HepG2 (cell line): ENCODE measurements at regions not wholly inside any gene's neighbourhood (a gene's known extent, or its start where the extent isn't known, plus 50 kb on each side); places are given as distances from the start of the nearest gene placed in this dataset.

ENCODE experiments used
- ATAC-seq: fragments of 200-7000 bp; cut with Tn5 transposase; 3 replicates; pipeline ENCODE4 v1.9.1; 2020; ENCODE audit warnings: mild to moderate bottlenecking, moderate library complexity
- BruUV-seq: library from RNA; stranded (reverse); fragments of 400-500 nt; replicated peaks from 2 replicates; lab custom pipeline; 2021; lab: Mats Ljungman, UMichigan
- CTCF ChIA-PET: fragments of 300-600 bp; formaldehyde crosslinking; extraction: SDS; loops from one replicate; lab custom pipeline; 2021; ENCODE audit warnings: low total read pairs, inconsistent platforms, low intra/inter-chr PET ratio; lab: Yijun Ruan, JAX
- POLR2A ChIA-PET: fragments of 350-600 bp; sonication (Branson Sonifier 250); formaldehyde crosslinking; loops from one replicate; lab custom pipeline; 2020; ENCODE audit warnings: antibody characterized with exemption, inconsistent platforms; lab: Yijun Ruan, JAX
- DNase-seq: peaks from one replicate; pipeline ENCODE4 v3.0.0-alpha.2; 2015; ENCODE audit warnings: low spot score
- FAIRE-seq: peaks from 3 replicates; lab custom pipeline; 2011; peaks lifted over from hg19 to GRCh38; lab: Jason Lieb, UNC
- H2AFZ ChIP-seq: one replicate; pipeline ENCODE4 v1.6.1; 2011; ENCODE audit warnings: low read length, inconsistent platforms
- H3K27ac ChIP-seq: fragments of 300-600 bp; 3 replicates; pipeline ENCODE4 v1.8.0; 2011; ENCODE audit warnings: mixed run types, mild to moderate bottlenecking, mixed read lengths, low read length, inconsistent platforms; ENCODE audit not compliant: insufficient read depth; ENCODE audit errors: extremely low read length
- H3K27me3 ChIP-seq, 2 experiments: fragments of 200-600 bp in 1 of 2; 2 replicates in 1 of 2; 3 replicates in 1 of 2; pipeline versions ENCODE4 v1.6.0 to v1.8.0; 2011; ENCODE audit warnings: low read length in 2 of 2, mild to moderate bottlenecking in 2 of 2, moderate library complexity in 2 of 2, inconsistent platforms in 1 of 2; ENCODE audit not compliant: insufficient read depth in 2 of 2, control insufficient read depth in 1 of 2
- H3K36me3 ChIP-seq, 2 experiments: fragments of 200-600 bp in 1 of 2; replicated peaks in 1 of 2; 2 replicates in 1 of 2; 3 replicates in 1 of 2; pipeline versions ENCODE4 v1.5.1 to v1.8.0; 2011; ENCODE audit warnings: low read length in 2 of 2, inconsistent platforms in 1 of 2; ENCODE audit not compliant: insufficient read depth in 2 of 2, control insufficient read depth in 1 of 2
- H3K4me1 ChIP-seq: 2 replicates; pipeline ENCODE4 v1.5.1; 2012; ENCODE audit warnings: low read length, inconsistent platforms; ENCODE audit not compliant: insufficient read depth
- H3K4me2 ChIP-seq: 2 replicates; pipeline ENCODE4 v1.6.0; 2011; ENCODE audit warnings: low read depth, low read length, inconsistent platforms
- H3K4me3 ChIP-seq, 3 experiments: fragments of 200-600 bp in 1 of 3; sonication (generic), shearing (Covaris generic) in 1 of 3; replicated peaks in 1 of 3; 2 replicates each; pipeline ENCODE4 v1.5.1; 2011 to 2016; ENCODE audit warnings: low read length in 3 of 3, inconsistent platforms in 2 of 3, low read depth in 2 of 3, mild to moderate bottlenecking in 2 of 3, control low read depth in 1 of 3, mixed read lengths in 1 of 3; ENCODE audit not compliant: insufficient read depth in 1 of 3
- H3K79me2 ChIP-seq: one replicate; pipeline ENCODE4 v1.6.1; 2011; ENCODE audit warnings: low read length, inconsistent platforms; ENCODE audit not compliant: insufficient read depth
- H3K9ac ChIP-seq: 2 replicates; pipeline ENCODE4 v1.6.0; 2011; ENCODE audit warnings: mild to moderate bottlenecking, low read depth, low read length, inconsistent platforms; ENCODE audit not compliant: insufficient read depth
- H3K9me3 ChIP-seq: 2 replicates; pipeline ENCODE4 v1.5.1; 2012; ENCODE audit warnings: mild to moderate bottlenecking, low read length
- H4K20me1 ChIP-seq: 2 replicates; pipeline ENCODE4 v1.6.0; 2011; ENCODE audit warnings: inconsistent platforms, mild to moderate bottlenecking, low read length, moderate library complexity; ENCODE audit not compliant: insufficient read depth
- ARNT2 ChIP-seq: sonication (generic); formaldehyde crosslinking; IDR thresholded peaks from 2 replicates; pipeline ENCODE4 v1.8.0; 2022; ENCODE audit warnings: mild to moderate bottlenecking, low read depth, missing genetic modification reagents, moderate library complexity
- CBX1 ChIP-seq: IDR thresholded peaks from one replicate; pipeline ENCODE4 v1.6.1; 2016; ENCODE audit warnings: antibody characterized with exemption, low read depth
- CCAR2 ChIP-seq: fragments of 200-400 bp; formaldehyde crosslinking; optimal IDR thresholded peaks from 2 replicates; pipeline ENCODE3; 2018; ENCODE audit warnings: low read depth, mild to moderate bottlenecking, low read length, moderate library complexity
- CREM ChIP-seq, 2 experiments: sonication (generic) in 1 of 2; formaldehyde crosslinking in 1 of 2; IDR thresholded peaks; 2 replicates each; pipeline versions ENCODE4 v1.4.0 to v1.6.1; 2016 to 2020; ENCODE audit warnings: antibody characterized with exemption in 1 of 2, mild to moderate bottlenecking in 1 of 2, missing genetic modification reagents in 1 of 2
- HNRNPH1 ChIP-seq: fragments of 200-400 bp; formaldehyde crosslinking; optimal IDR thresholded peaks from 2 replicates; pipeline ENCODE3; 2017; ENCODE audit warnings: mild to moderate bottlenecking, low read depth, low read length
- JARID2 ChIP-seq: sonication (generic); formaldehyde crosslinking; IDR thresholded peaks from 2 replicates; pipeline ENCODE4 v1.8.1; 2023; ENCODE audit warnings: missing genetic modification reagents, inconsistent platforms; ENCODE audit not compliant: insufficient replicate concordance
- LCORL ChIP-seq, 2 experiments: fragments of 450-650 bp in 1 of 2; sonication (generic) in 1 of 2; formaldehyde crosslinking in 1 of 2; IDR thresholded peaks; 2 replicates each; pipeline versions ENCODE4 v1.5.0 to v1.6.1; 2017 to 2020; ENCODE audit warnings: antibody characterized with exemption in 1 of 2, missing genetic modification reagents in 1 of 2
- MED1 ChIP-seq: sonication (generic); formaldehyde crosslinking; IDR thresholded peaks from 2 replicates; pipeline ENCODE4 v1.4.0; 2020; ENCODE audit warnings: missing genetic modification reagents
- REPIN1 ChIP-seq: sonication (generic); formaldehyde crosslinking; IDR thresholded peaks from 2 replicates; pipeline ENCODE4 v1.8.0; 2022; ENCODE audit warnings: missing genetic modification reagents, low read depth, mild to moderate bottlenecking, borderline replicate concordance
- SP2 ChIP-seq: sonication (generic); formaldehyde crosslinking; IDR thresholded peaks from 2 replicates; pipeline ENCODE4 v1.5.1; 2020; ENCODE audit warnings: mild to moderate bottlenecking, missing genetic modification reagents
- SSRP1 ChIP-seq: IDR thresholded peaks from 2 replicates; pipeline ENCODE4 v1.6.1; 2016; ENCODE audit warnings: control low read depth
- ZBTB38 ChIP-seq: sonication (generic); formaldehyde crosslinking; IDR thresholded peaks from 2 replicates; pipeline ENCODE4 v1.5.1; 2020; ENCODE audit warnings: mild to moderate bottlenecking, missing genetic modification reagents
- ZNF282 ChIP-seq: fragments of 450-650 bp; IDR thresholded peaks from 2 replicates; pipeline ENCODE4 v1.6.1; 2018; ENCODE audit not compliant: partially characterized antibody
- ZNF724P ChIP-seq: sonication (generic); formaldehyde crosslinking; IDR thresholded peaks from 2 replicates; pipeline ENCODE4 v1.8.0; 2022; ENCODE audit warnings: missing genetic modification reagents, borderline replicate concordance
- whole genome bisulfite sequencing: methylation state at CpG from one replicate; pipeline ENCODE4 v1.1.6; 2017; ENCODE audit warnings: low lambda C conversion rate; 5-methylcytosine and 5-hydroxymethylcytosine counted together
- in situ Hi-C: cut with HindIII; loops from 2 replicates; pipeline ENCODE4 v1.10.0; 2017; ENCODE audit warnings: low pct_unique_long_range_greater_than_20kb; ENCODE audit not compliant: extremely low pct_ligation_motif_present
- intact Hi-C: fragments of 100-400 bp; cut with micrococcal nuclease; formaldehyde crosslinking; loops from one replicate; pipeline ENCODE4 v1.10.0; 2022; ENCODE audit not compliant: unreplicated experiment
- TF ChIP-seq, protein P1 (sequence below): IDR thresholded peaks from 2 replicates; pipeline ENCODE4 v1.6.1; 2016; ENCODE audit warnings: low read depth, missing genetic modification reagents, missing compliant biosample characterization
- TF ChIP-seq, protein P2 (sequence below): sonication (generic); formaldehyde crosslinking; IDR thresholded peaks from 2 replicates; pipeline ENCODE4 v1.5.1; 2020; ENCODE audit warnings: missing genetic modification reagents, mild to moderate bottlenecking, borderline replicate concordance
- TF ChIP-seq, protein P3 (sequence below): sonication (generic); formaldehyde crosslinking; IDR thresholded peaks from 2 replicates; pipeline ENCODE4 v1.5.1; 2020; ENCODE audit warnings: missing genetic modification reagents, mild to moderate bottlenecking, borderline replicate concordance

DNA sequence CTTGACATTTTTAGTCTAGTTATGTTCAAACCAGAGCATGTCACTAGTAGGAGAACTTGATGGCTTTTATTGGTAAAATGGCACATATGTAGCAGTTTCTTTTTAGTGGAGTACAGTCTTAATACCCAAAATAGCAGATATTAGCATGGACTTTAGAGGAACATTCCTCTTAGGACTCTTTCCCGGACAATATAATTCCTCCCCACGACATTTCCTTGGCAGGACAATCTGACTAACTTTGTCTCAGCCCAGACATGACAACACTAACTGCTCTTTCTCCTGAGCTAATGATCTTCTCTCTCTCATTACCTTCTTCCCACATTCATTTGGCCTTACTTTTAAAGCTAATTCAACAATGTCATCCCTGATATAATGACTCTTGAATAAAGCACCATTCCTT is 62.5 kb downstream of the ADAMTS1 start (continued):
- TF ChIP-seq MED1 (CRISPR knock-in tag) (no peak), CCAR2 (no peak), SP2 (no peak), ARNT2 (CRISPR knock-in tag) (no peak), CREM (IDR thresholded peaks at IDR 0.05) (no peak), CREM (CRISPR knock-in tag; IDR thresholded peaks at IDR 0.05) (no peak), CBX1 (no peak)

DNA sequence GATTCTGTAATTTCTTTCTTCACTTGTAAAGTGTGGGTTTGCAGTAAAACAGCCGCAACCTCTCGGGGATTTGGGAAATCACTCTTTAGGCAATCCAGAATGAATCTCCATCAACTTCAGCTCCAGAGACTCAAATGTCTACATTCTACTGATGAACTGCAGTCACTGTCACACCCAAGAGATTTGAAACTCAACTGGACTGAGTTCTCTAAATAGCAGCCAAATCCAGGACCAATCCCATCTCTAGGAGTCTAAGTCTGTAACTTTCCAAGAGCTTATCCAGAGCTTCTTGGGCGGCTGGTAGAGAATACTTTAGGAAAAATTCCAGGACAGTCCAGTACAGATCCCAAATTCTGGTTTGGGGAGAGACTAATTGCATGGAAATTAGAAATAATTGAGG is 62.9 kb downstream of the ADAMTS1 start:
- FAIRE-seq (no peak), DNase-seq (no peak), ATAC-seq (no peak)
- no TSS peak for BruUV-seq
- Histone ChIP-seq H3K9me3 (peaks cover 64% of the 10 kb centered on the region), H3K27ac (no peak overlapping the region), H3K4me2 (no peak overlapping the region), H3K4me1 (no peaks in the 10 kb centered on the region), H3K4me3 (no peak overlapping the region), H3K27me3 (no peaks in the 10 kb centered on the region), H3K79me2 (no peaks in the 10 kb centered on the region), H3K9ac (no peak overlapping the region), H2AFZ (no peak overlapping the region), H3K36me3 (no peaks in the 10 kb centered on the region), H4K20me1 (no peaks in the 10 kb centered on the region)
- in situ Hi-C loops (no loop called here), intact Hi-C loops (no loop called here)
- ChIA-PET CTCF (no interaction called here), POLR2A (no interaction called here)
- 0% methylated on average over 3 of the region's 3 CpGs for WGBS
- TF ChIP-seq, protein P1, sequence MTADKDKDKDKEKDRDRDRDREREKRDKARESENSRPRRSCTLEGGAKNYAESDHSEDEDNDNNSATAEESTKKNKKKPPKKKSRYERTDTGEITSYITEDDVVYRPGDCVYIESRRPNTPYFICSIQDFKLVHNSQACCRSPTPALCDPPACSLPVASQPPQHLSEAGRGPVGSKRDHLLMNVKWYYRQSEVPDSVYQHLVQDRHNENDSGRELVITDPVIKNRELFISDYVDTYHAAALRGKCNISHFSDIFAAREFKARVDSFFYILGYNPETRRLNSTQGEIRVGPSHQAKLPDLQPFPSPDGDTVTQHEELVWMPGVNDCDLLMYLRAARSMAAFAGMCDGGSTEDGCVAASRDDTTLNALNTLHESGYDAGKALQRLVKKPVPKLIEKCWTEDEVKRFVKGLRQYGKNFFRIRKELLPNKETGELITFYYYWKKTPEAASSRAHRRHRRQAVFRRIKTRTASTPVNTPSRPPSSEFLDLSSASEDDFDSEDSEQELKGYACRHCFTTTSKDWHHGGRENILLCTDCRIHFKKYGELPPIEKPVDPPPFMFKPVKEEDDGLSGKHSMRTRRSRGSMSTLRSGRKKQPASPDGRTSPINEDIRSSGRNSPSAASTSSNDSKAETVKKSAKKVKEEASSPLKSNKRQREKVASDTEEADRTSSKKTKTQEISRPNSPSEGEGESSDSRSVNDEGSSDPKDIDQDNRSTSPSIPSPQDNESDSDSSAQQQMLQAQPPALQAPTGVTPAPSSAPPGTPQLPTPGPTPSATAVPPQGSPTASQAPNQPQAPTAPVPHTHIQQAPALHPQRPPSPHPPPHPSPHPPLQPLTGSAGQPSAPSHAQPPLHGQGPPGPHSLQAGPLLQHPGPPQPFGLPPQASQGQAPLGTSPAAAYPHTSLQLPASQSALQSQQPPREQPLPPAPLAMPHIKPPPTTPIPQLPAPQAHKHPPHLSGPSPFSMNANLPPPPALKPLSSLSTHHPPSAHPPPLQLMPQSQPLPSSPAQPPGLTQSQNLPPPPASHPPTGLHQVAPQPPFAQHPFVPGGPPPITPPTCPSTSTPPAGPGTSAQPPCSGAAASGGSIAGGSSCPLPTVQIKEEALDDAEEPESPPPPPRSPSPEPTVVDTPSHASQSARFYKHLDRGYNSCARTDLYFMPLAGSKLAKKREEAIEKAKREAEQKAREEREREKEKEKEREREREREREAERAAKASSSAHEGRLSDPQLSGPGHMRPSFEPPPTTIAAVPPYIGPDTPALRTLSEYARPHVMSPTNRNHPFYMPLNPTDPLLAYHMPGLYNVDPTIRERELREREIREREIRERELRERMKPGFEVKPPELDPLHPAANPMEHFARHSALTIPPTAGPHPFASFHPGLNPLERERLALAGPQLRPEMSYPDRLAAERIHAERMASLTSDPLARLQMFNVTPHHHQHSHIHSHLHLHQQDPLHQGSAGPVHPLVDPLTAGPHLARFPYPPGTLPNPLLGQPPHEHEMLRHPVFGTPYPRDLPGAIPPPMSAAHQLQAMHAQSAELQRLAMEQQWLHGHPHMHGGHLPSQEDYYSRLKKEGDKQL: no peak
- TF ChIP-seq LCORL (IDR thresholded peaks at IDR 0.05) (no peak), LCORL (CRISPR knock-in tag; IDR thresholded peaks at IDR 0.05) (no peak), SSRP1 (no peak), ZBTB38 (CRISPR knock-in tag) (no peak), ZNF724P (CRISPR knock-in tag) (no peak), HNRNPH1 (no peak), ZNF282 (no peak), JARID2 (CRISPR knock-in tag) (no peak), REPIN1 (CRISPR knock-in tag) (no peak)
- TF ChIP-seq, protein P2, sequence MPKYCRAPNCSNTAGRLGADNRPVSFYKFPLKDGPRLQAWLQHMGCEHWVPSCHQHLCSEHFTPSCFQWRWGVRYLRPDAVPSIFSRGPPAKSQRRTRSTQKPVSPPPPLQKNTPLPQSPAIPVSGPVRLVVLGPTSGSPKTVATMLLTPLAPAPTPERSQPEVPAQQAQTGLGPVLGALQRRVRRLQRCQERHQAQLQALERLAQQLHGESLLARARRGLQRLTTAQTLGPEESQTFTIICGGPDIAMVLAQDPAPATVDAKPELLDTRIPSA (CRISPR knock-in tag): no peak
- TF ChIP-seq, protein P3, sequence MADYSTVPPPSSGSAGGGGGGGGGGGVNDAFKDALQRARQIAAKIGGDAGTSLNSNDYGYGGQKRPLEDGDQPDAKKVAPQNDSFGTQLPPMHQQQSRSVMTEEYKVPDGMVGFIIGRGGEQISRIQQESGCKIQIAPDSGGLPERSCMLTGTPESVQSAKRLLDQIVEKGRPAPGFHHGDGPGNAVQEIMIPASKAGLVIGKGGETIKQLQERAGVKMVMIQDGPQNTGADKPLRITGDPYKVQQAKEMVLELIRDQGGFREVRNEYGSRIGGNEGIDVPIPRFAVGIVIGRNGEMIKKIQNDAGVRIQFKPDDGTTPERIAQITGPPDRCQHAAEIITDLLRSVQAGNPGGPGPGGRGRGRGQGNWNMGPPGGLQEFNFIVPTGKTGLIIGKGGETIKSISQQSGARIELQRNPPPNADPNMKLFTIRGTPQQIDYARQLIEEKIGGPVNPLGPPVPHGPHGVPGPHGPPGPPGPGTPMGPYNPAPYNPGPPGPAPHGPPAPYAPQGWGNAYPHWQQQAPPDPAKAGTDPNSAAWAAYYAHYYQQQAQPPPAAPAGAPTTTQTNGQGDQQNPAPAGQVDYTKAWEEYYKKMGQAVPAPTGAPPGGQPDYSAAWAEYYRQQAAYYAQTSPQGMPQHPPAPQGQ (CRISPR knock-in tag): no peak
